H1 (cell line): ENCODE measurements at regions not wholly inside any gene's neighbourhood (a gene's known extent, or its start where the extent isn't known, plus 50 kb on each side); places are given as distances from the start of the nearest gene placed in this dataset.

Experiments used
- CTCF ChIA-PET: fragments of 300-600 bp; sonication (Branson Sonifier 250); formaldehyde crosslinking; loops from one replicate; lab custom pipeline; 2021; ENCODE audit not compliant: partially characterized antibody; lab: Charles Lee
- POLR2A ChIA-PET: fragments of 300-600 bp; sonication (Branson Sonifier 250); formaldehyde crosslinking; loops from one replicate; lab custom pipeline; 2021; ENCODE audit warnings: inconsistent platforms; ENCODE audit not compliant: partially characterized antibody; lab: Charles Lee
- DNase-seq, 2 experiments: peaks; one replicate each; pipeline versions ENCODE4 v3.0.0 to v3.0.0-alpha.2; 2010 to 2022; ENCODE audit warnings: low spot score in 2 of 2, low read depth in 1 of 2, mixed read lengths in 1 of 2
- FAIRE-seq: peaks from 2 replicates; lab custom pipeline; 2011; peaks lifted over from hg19 to GRCh38; lab: Jason Lieb, UNC
- H2AFZ ChIP-seq: 2 replicates; pipeline ENCODE4 v1.8.1; 2012; ENCODE audit warnings: low read length, inconsistent platforms
- H2AK5ac ChIP-seq: 2 replicates; pipeline ENCODE4 v1.6.1; 2013; ENCODE audit warnings: low read depth, low read length
- H2BK120ac ChIP-seq: replicated peaks from 2 replicates; pipeline ENCODE3; 2013; ENCODE audit warnings: low read depth, low read length, inconsistent platforms
- H2BK12ac ChIP-seq: 2 replicates; pipeline ENCODE4 v1.6.1; 2013; ENCODE audit warnings: low read depth, low read length
- H2BK15ac ChIP-seq: 2 replicates; pipeline ENCODE4 v1.6.1; 2013; ENCODE audit warnings: low read length
- H2BK20ac ChIP-seq: 2 replicates; pipeline ENCODE4 v1.6.1; 2013; ENCODE audit warnings: low read length
- H2BK5ac ChIP-seq: 2 replicates; pipeline ENCODE4 v1.6.1; 2013; ENCODE audit warnings: low read depth, low read length
- H3K14ac ChIP-seq: 2 replicates; pipeline ENCODE4 v1.6.1; 2013; ENCODE audit warnings: inconsistent platforms; ENCODE audit not compliant: insufficient read length
- H3K18ac ChIP-seq: 2 replicates; pipeline ENCODE4 v1.6.1; 2013; ENCODE audit warnings: low read length; ENCODE audit errors: extremely low read depth
- H3K23ac ChIP-seq: 2 replicates; pipeline ENCODE4 v1.6.1; 2013; ENCODE audit warnings: inconsistent platforms; ENCODE audit not compliant: insufficient read length
- H3K23me2 ChIP-seq: 2 replicates; pipeline ENCODE4 v1.6.1; 2013; ENCODE audit warnings: low read depth, low read length
- H3K27ac ChIP-seq: 2 replicates; pipeline ENCODE4 v1.6.1; 2011; ENCODE audit warnings: low read depth, low read length, inconsistent platforms
- H3K27me3 ChIP-seq, 4 experiments: replicated peaks in 1 of 4; 1 replicate in 1 of 4; 2 replicates in 3 of 4; pipeline versions ENCODE4 v1.6.1 to v1.8.1; 2011 to 2013; ENCODE audit warnings: low read length in 3 of 4, mild to moderate bottlenecking in 3 of 4, inconsistent platforms in 2 of 4, mixed read lengths in 2 of 4, moderate library complexity in 1 of 4; ENCODE audit not compliant: control insufficient read depth in 3 of 4, insufficient read depth in 3 of 4; ENCODE audit errors: extremely low read depth in 1 of 4
- H3K36me3 ChIP-seq, 4 experiments: 2 replicates each; pipeline versions ENCODE4 v1.6.1 to v1.8.1; 2011 to 2013; ENCODE audit warnings: mild to moderate bottlenecking in 4 of 4, low read length in 3 of 4, moderate library complexity in 2 of 4, control low read depth in 1 of 4, inconsistent platforms in 1 of 4; ENCODE audit not compliant: insufficient read depth in 4 of 4, control insufficient read depth in 2 of 4
- H3K4ac ChIP-seq: replicated peaks from 2 replicates; pipeline ENCODE3; 2013; ENCODE audit warnings: low read length, low read depth, mixed read lengths, inconsistent platforms; ENCODE audit not compliant: insufficient read length
- H3K4me1 ChIP-seq, 4 experiments: replicated peaks in 1 of 4; 1 replicate in 1 of 4; 2 replicates in 3 of 4; pipeline versions ENCODE4 v1.6.1 to v1.8.1; 2011 to 2013; ENCODE audit warnings: low read length in 3 of 4, inconsistent platforms in 2 of 4, mixed read lengths in 1 of 4; ENCODE audit not compliant: insufficient read depth in 4 of 4, control insufficient read depth in 3 of 4
- H3K4me2 ChIP-seq, 2 experiments: 2 replicates each; pipeline versions ENCODE4 v1.6.1 to v1.8.1; 2011 to 2013; ENCODE audit warnings: low read depth in 2 of 2, low read length in 2 of 2, control low read depth in 1 of 2, inconsistent platforms in 1 of 2, mild to moderate bottlenecking in 1 of 2; ENCODE audit not compliant: insufficient read depth in 1 of 2
- H3K4me3 ChIP-seq, 4 experiments: fragments of 200-600, 300-600 bp in 1 of 4; sonication (generic), shearing (Covaris generic), sonication (Bioruptor Twin) in 1 of 4; 2 replicates each; pipeline versions ENCODE4 v1.5.1 to v1.8.1; 2011 to 2016; ENCODE audit warnings: low read length in 4 of 4, low read depth in 3 of 4, control low read depth in 2 of 4, inconsistent platforms in 2 of 4, mild to moderate bottlenecking in 2 of 4, mixed read lengths in 1 of 4, moderate library complexity in 1 of 4; ENCODE audit not compliant: insufficient read depth in 2 of 4; ENCODE audit errors: extremely low read depth in 1 of 4
- H3K56ac ChIP-seq: replicated peaks from 2 replicates; pipeline ENCODE3; 2013; ENCODE audit warnings: low read depth, mild to moderate bottlenecking, mixed read lengths, low read length, inconsistent platforms; ENCODE audit not compliant: insufficient read length
- H3K79me1 ChIP-seq: 2 replicates; pipeline ENCODE4 v1.6.1; 2013; ENCODE audit warnings: low read depth, low read length, control low read depth
- H3K79me2 ChIP-seq, 2 experiments: 2 replicates each; pipeline versions ENCODE4 v1.6.1 to v1.8.1; 2012 to 2013; ENCODE audit warnings: low read length in 2 of 2, mild to moderate bottlenecking in 2 of 2, inconsistent platforms in 1 of 2; ENCODE audit not compliant: insufficient read depth in 2 of 2, control insufficient read depth in 1 of 2
- H3K9ac ChIP-seq, 4 experiments: replicated peaks in 1 of 4; 1 replicate in 1 of 4; 2 replicates in 3 of 4; pipeline versions ENCODE4 v1.6.1 to v1.8.1; 2011 to 2013; ENCODE audit warnings: low read depth in 3 of 4, low read length in 3 of 4, control low read depth in 2 of 4, mild to moderate bottlenecking in 2 of 4, moderate library complexity in 2 of 4, inconsistent platforms in 1 of 4; ENCODE audit errors: extremely low read depth in 1 of 4
- H3K9me3 ChIP-seq, 2 experiments: 2 replicates each; pipeline versions ENCODE4 v1.6.1 to v1.8.1; 2012 to 2013; ENCODE audit warnings: mild to moderate bottlenecking in 2 of 2, moderate library complexity in 2 of 2, control low read depth in 1 of 2, inconsistent platforms in 1 of 2, low read depth in 1 of 2, low read length in 1 of 2, mixed read lengths in 1 of 2; ENCODE audit not compliant: insufficient read depth in 2 of 2
- H4K20me1 ChIP-seq, 2 experiments: replicated peaks in 1 of 2; 2 replicates each; pipeline versions ENCODE3 to v1.8.1; 2011 to 2013; ENCODE audit warnings: inconsistent platforms in 2 of 2, low read length in 2 of 2, mild to moderate bottlenecking in 1 of 2; ENCODE audit not compliant: insufficient read depth in 2 of 2, control insufficient read depth in 1 of 2
- H4K5ac ChIP-seq: 2 replicates; pipeline ENCODE4 v1.6.1; 2013; ENCODE audit warnings: low read length, low read depth, mixed read lengths, inconsistent platforms; ENCODE audit not compliant: insufficient read length
- H4K8ac ChIP-seq: 2 replicates; pipeline ENCODE4 v1.8.0; 2013; ENCODE audit warnings: mild to moderate bottlenecking, moderate library complexity, low read length, inconsistent platforms; ENCODE audit not compliant: insufficient read depth; ENCODE audit errors: extremely low read depth
- H4K91ac ChIP-seq: replicated peaks from 2 replicates; pipeline ENCODE3; 2013; ENCODE audit warnings: low read length, mixed read lengths, inconsistent platforms; ENCODE audit not compliant: insufficient read length
- CEBPB ChIP-seq: IDR thresholded peaks from 2 replicates; pipeline ENCODE4 v1.6.1; 2012; ENCODE audit warnings: low read depth, low read length
- RXRA ChIP-seq: IDR thresholded peaks from 2 replicates; pipeline ENCODE4 v1.6.1; 2011; ENCODE audit warnings: low read depth, mild to moderate bottlenecking, low read length, moderate library complexity; ENCODE audit not compliant: insufficient read depth
- TBP ChIP-seq: IDR thresholded peaks from 2 replicates; pipeline ENCODE4 v1.6.1; 2011; ENCODE audit warnings: low read depth, low read length, improper control_type of control experiment
- WGBS, 2 experiments: shearing (Covaris generic) in 1 of 2; methylation state at CpG; one replicate each; pipeline versions ENCODE4 v1.1.6 to v1.1.7; 2013 to 2015; ENCODE audit warnings: low lambda C conversion rate in 2 of 2, mixed read lengths in 2 of 2, inconsistent platforms in 1 of 2, low coverage in 1 of 2, missing lambda C conversion rate in 1 of 2; ENCODE audit not compliant: insufficient replicate concordance in 2 of 2, insufficient coverage in 1 of 2, insufficient read length in 1 of 2; ENCODE audit errors: extremely low coverage in 1 of 2, missing lambda C conversion rate in 1 of 2; 5-methylcytosine and 5-hydroxymethylcytosine counted together

DNA sequence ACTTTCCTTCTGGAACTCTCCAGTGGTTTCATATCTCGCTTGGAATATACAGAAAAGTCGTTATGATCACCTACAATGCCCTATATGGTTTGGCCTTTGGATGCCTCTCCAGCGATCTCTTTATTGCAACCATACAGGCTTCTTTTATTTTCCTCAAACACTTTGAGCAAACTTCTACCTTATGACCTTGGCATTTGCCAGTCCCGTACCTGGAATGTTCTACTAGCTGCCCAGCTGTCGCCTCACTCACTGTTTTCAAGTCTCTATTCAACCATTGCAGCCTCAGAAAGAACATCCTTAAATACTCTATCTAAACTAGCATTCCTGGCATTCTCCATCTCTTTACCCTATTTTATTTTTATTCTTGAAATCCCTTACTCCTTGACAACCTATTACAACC lies 50.4 kb upstream of the NEDD9 start:
- no peak overlapping the region for H2AFZ ChIP-seq
- no peak overlapping the region for H3K4me3 ChIP-seq
- no peaks in the 10 kb centered on the region for H3K79me2 ChIP-seq
- no peak overlapping the region for H3K56ac ChIP-seq
- H2BK15ac ChIP-seq = no peak overlapping the region
- ChIA-PET CTCF (no interaction called here), POLR2A (interaction anchor here (0.6 kb wide), 1 partner anchor 40 kb away, joined by 4 read pairs; no protein-coding TSS in a partner anchor)
- H3K14ac ChIP-seq = no peak overlapping the region
- H3K4ac ChIP-seq = no peak overlapping the region
- H3K36me3 ChIP-seq = no peaks in the 10 kb centered on the region
- H2BK12ac ChIP-seq = no peak overlapping the region
- H4K5ac ChIP-seq = no peak overlapping the region
- no peak overlapping the region for H2BK20ac ChIP-seq
- no peaks in the 10 kb centered on the region for H3K79me1 ChIP-seq
- no peaks in the 10 kb centered on the region; a peak in 1 of 7 replicates for H3K27me3 ChIP-seq
- peaks cover under 1 to 2% (median under 1%) of the 10 kb centered on the region in 4 experiments; a peak in 4 of 7 replicates for H3K4me1 ChIP-seq
- H2AK5ac ChIP-seq = no peak overlapping the region
- H3K9me3 ChIP-seq = 0 out of 4 replicates have a peak, but pooled peaks cover 0 to 4% of the 10 kb centered on the region in 2 experiments
- no peak overlapping the region for H2BK120ac ChIP-seq
- no peak overlapping the region for H3K4me2 ChIP-seq
- no peak overlapping the region for H3K27ac ChIP-seq
- no peaks in the 10 kb centered on the region for H4K20me1 ChIP-seq
- WGBS, 2 experiments = 90% methylated on average over 5 of the region's 5 CpGs; no CpG with 5 or more reads in 1 of the 2 experiments
- no peak overlapping the region for H4K91ac ChIP-seq
- FAIRE-seq (no peak), DNase-seq (no peak)
- H3K18ac ChIP-seq = no peak overlapping the region
- H3K23ac ChIP-seq = no peak overlapping the region
- H3K9ac ChIP-seq = no peak overlapping the region
- no peak overlapping the region for H4K8ac ChIP-seq
- no peaks in the 10 kb centered on the region; the same call in none of the 2 replicates for H3K23me2 ChIP-seq
- H2BK5ac ChIP-seq = no peak overlapping the region
- TF ChIP-seq TBP = no peak
- no peak for TF ChIP-seq CEBPB
- no peak for TF ChIP-seq RXRA
